ENCODE measurements at regions not wholly inside any gene's neighbourhood (a gene's known extent, or its start where the extent isn't known, plus 50 kb on each side); places are given as distances from the start of the nearest gene placed in this dataset.

DNA sequence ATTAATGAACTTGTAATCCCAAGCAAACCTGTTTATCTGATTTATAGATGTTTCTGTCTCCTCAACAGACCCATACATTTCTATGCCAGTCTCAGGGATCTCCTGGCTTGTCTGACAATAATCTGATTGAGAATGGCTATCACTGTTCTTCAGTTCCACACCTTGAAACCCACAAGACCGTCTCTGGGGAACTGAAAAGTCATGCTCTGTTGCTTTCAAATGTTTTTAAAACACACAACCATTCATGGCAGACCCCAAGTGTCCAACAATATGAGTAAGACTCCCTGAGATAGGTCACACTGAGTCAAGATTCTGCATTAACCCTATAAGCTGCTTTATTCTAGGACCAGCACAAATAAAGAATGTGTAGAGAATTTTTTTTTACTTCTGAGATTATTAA lies 611.2 kb upstream of the PLXNA2 start:
- H3K4me3 ChIP-seq (ENCODE audit: low read depth, low read length): no peak overlapping the region
- no peak for DNase-seq (ENCODE audit: low read depth in 4 of 6, low spot score in 6 of 6)
- H3K9me3 ChIP-seq (ENCODE audit: control insufficient read depth, insufficient read depth, low read length): no peaks in the 10 kb centered on the region
- no peaks in the 10 kb centered on the region for H3K4me1 ChIP-seq (ENCODE audit: control insufficient read depth, insufficient read depth, low read length)
- H3K36me3 ChIP-seq (ENCODE audit: control insufficient read depth, insufficient read depth, low read length): no peaks in the 10 kb centered on the region
- 60% methylated on average over 1 of the region's 1 CpG for WGBS (ENCODE audit: insufficient coverage)
- no peaks in the 10 kb centered on the region for H3K27me3 ChIP-seq (ENCODE audit: control insufficient read depth, insufficient read depth, low read length)
- no peak overlapping the region for H3K27ac ChIP-seq (ENCODE audit: low read depth, low read length)

DNA sequence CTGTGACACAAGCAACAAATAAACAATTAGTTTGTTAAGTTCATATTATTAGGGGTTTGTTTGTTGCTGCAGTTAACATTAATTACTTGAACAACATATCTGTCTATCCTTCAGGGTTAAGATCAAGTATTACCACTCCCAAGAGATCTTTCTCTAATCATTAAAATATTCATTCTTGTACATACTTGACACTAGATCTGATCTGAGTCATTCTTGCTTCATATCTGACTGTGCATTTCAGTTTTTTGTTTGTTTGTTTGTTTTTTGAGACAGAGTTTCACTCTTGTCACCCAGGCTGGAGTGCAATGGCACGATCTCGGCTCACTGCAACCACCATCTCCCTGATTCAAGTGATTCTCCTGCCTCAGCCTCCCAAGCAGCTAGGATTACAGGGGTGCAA lies 613.3 kb upstream of the PLXNA2 start:
- WGBS (ENCODE audit: insufficient coverage): no CpG with 5 or more reads among the region's 2 CpGs
- Histone ChIP-seq H3K9me3 (ENCODE audit: control insufficient read depth, insufficient read depth, low read length) (no peaks in the 10 kb centered on the region), H3K4me3 (ENCODE audit: low read depth, low read length) (no peak overlapping the region), H3K27ac (ENCODE audit: low read depth, low read length) (no peak overlapping the region), H3K36me3 (ENCODE audit: control insufficient read depth, insufficient read depth, low read length) (no peaks in the 10 kb centered on the region), H3K27me3 (ENCODE audit: control insufficient read depth, insufficient read depth, low read length) (no peaks in the 10 kb centered on the region), H3K4me1 (ENCODE audit: control insufficient read depth, insufficient read depth, low read length) (no peaks in the 10 kb centered on the region)
- no peak for DNase-seq (ENCODE audit: low read depth in 4 of 6, low spot score in 6 of 6)

GRCh38 chr1:208858738-208859137 lies 614.6 kb upstream of the PLXNA2 start:
- WGBS (ENCODE audit: insufficient coverage): 93% methylated on average over 4 of the region's 5 CpGs
- Histone ChIP-seq H3K4me3 (ENCODE audit: low read depth, low read length) (no peak overlapping the region), H3K27ac (ENCODE audit: low read depth, low read length) (no peak overlapping the region), H3K9me3 (ENCODE audit: control insufficient read depth, insufficient read depth, low read length) (no peaks in the 10 kb centered on the region), H3K36me3 (ENCODE audit: control insufficient read depth, insufficient read depth, low read length) (no peaks in the 10 kb centered on the region), H3K4me1 (ENCODE audit: control insufficient read depth, insufficient read depth, low read length) (no peaks in the 10 kb centered on the region), H3K27me3 (ENCODE audit: control insufficient read depth, insufficient read depth, low read length) (no peaks in the 10 kb centered on the region)
- no peak for DNase-seq (ENCODE audit: low read depth in 4 of 6, low spot score in 6 of 6)

GRCh38 chr1:208864366-208864965 lies 620.3 kb upstream of the PLXNA2 start:
- no peak overlapping the region for H3K4me3 ChIP-seq (ENCODE audit: low read depth, low read length)
- no peaks in the 10 kb centered on the region for H3K4me1 ChIP-seq (ENCODE audit: control insufficient read depth, insufficient read depth, low read length)
- H3K9me3 ChIP-seq (ENCODE audit: control insufficient read depth, insufficient read depth, low read length): no peaks in the 10 kb centered on the region
- no peak for DNase-seq (ENCODE audit: low read depth in 4 of 6, low spot score in 6 of 6)
- no peaks in the 10 kb centered on the region for H3K36me3 ChIP-seq (ENCODE audit: control insufficient read depth, insufficient read depth, low read length)
- WGBS (ENCODE audit: insufficient coverage): no CpG with 5 or more reads among the region's 1 CpG
- no peak overlapping the region for H3K27ac ChIP-seq (ENCODE audit: low read depth, low read length)
- H3K27me3 ChIP-seq (ENCODE audit: control insufficient read depth, insufficient read depth, low read length): no peaks in the 10 kb centered on the region

DNA sequence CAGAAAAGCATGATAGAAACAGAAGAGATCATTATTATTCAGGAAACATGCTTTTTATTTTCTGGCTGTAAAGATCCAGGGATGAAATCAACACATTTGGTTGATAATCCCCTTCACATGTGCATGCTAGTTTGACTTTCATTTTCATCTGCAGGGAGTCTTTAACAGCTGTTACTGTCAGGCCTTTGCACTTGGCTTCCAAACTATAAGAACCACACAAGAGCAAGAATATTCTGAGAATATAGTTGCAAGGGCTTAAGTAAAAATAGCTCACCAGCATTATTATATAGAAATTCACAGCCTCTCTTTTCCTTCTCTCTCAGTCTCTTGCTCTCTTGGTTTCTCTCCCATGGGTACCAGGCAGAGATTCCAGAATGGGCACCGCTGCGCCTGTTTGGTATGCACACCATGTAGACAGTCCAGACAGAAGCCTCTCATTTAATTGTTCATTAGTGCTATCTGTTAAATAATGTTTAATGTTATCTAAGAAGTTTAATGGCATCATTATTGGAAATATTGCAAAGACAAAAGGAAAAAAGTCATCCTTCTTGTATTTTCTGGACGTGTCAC lies 622.3 kb upstream of the PLXNA2 start:
- DNase-seq (ENCODE audit: low read depth in 4 of 6, low spot score in 6 of 6): peak in 2 of 6 donors; percentile 33 to 58
- Histone ChIP-seq H3K4me3 (ENCODE audit: low read depth, low read length) (no peak overlapping the region), H3K4me1 (ENCODE audit: control insufficient read depth, insufficient read depth, low read length) (no peaks in the 10 kb centered on the region), H3K27me3 (ENCODE audit: control insufficient read depth, insufficient read depth, low read length) (no peaks in the 10 kb centered on the region), H3K9me3 (ENCODE audit: control insufficient read depth, insufficient read depth, low read length) (no peaks in the 10 kb centered on the region), H3K27ac (ENCODE audit: low read depth, low read length) (no peak overlapping the region), H3K36me3 (ENCODE audit: control insufficient read depth, insufficient read depth, low read length) (no peaks in the 10 kb centered on the region)
- 63% methylated on average over 1 of the region's 3 CpGs for WGBS (ENCODE audit: insufficient coverage)

DNA sequence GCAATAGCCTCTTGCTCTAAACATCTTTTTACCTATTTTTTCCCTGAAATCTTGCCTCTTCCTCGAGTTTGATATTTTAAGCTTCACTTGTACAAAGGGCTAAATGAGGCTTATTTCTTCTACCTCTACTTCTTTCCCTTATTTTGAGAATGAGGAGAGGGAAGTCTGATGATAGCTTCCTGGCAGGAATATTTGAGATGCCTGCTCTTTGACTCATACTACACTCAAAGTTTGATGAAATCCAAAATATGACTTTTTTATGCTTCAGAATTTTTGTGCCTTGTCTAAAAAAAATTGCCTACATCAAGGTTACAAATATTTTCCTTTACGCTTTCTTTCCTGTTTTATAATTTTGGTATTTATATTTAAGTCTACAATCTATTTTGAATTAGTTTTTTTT lies 624.4 kb upstream of the PLXNA2 start:
- Histone ChIP-seq H3K4me1 (ENCODE audit: control insufficient read depth, insufficient read depth, low read length) (no peaks in the 10 kb centered on the region), H3K36me3 (ENCODE audit: control insufficient read depth, insufficient read depth, low read length) (no peaks in the 10 kb centered on the region), H3K27me3 (ENCODE audit: control insufficient read depth, insufficient read depth, low read length) (no peaks in the 10 kb centered on the region), H3K4me3 (ENCODE audit: low read depth, low read length) (no peak overlapping the region), H3K27ac (ENCODE audit: low read depth, low read length) (no peak overlapping the region), H3K9me3 (ENCODE audit: control insufficient read depth, insufficient read depth, low read length) (no peaks in the 10 kb centered on the region)
- WGBS (ENCODE audit: insufficient coverage): no CpG with 5 or more reads among the region's 2 CpGs
- DNase-seq (ENCODE audit: low read depth in 4 of 6, low spot score in 6 of 6): no peak

DNA sequence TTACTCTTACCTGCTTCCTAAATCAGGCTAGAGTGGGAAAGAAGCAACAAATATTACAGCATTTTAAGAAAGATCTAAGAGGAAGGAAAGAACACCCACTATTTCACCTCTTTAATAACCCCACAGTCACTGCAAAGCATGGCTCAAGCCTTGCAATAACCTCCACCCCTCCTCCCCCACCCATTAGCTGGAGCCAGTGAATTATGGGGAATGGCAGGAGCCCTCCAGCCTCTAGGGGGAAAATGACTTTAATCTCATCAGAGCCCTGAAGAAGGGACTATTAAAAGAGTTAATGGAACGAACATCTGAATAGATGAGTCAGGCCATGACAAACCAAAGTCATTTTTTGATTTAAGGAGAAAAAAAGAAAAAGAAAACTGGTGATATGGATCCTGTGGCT lies 630.7 kb upstream of the PLXNA2 start:
- no peak overlapping the region for H3K27ac ChIP-seq (ENCODE audit: low read depth, low read length)
- no peaks in the 10 kb centered on the region for H3K36me3 ChIP-seq (ENCODE audit: control insufficient read depth, insufficient read depth, low read length)
- no peak for DNase-seq (ENCODE audit: low read depth in 4 of 6, low spot score in 6 of 6)
- no peaks in the 10 kb centered on the region for H3K27me3 ChIP-seq (ENCODE audit: control insufficient read depth, insufficient read depth, low read length)
- no peak overlapping the region for H3K4me3 ChIP-seq (ENCODE audit: low read depth, low read length)
- no peaks in the 10 kb centered on the region for H3K4me1 ChIP-seq (ENCODE audit: control insufficient read depth, insufficient read depth, low read length)
- H3K9me3 ChIP-seq (ENCODE audit: control insufficient read depth, insufficient read depth, low read length): no peaks in the 10 kb centered on the region
- WGBS (ENCODE audit: insufficient coverage): 64% methylated on average over 1 of the region's 1 CpG

- WGBS (ENCODE audit: insufficient coverage): no CpG with 5 or more reads among the region's 3 CpGs
These were observed 634.8 kb upstream of the PLXNA2 start for GRCh38 chr1:208879022-208879421.

DNA sequence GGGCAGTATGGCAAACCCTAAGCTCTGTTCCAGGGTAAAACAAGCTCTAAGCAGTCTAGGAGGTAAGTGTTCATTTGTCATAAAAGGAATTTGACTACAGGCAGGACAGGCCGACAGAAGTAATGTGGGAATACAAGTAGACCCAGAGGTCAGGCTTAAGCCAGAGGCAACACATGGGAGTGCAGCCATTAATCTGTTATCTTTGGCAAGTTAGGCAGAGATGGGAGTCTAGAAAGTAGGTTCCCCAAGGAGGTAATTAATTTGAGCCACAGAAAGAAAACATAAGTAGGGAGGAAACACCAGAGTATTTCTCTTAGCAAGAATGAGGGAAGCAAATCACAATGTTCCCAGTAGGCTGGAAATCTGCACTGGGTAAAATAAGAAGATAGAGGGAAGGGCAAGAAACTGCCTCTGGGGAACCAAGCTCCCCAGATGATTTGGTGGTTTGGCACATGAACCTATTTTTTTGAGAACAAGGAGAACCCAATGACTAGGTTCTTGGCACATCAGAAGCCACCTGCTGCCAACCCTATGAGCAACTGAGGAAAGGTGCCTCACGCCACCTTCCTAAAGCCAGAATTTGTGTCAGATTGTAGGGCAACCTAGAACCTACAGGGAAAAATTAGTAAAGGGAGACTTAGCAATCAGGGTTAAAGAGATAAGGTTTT lies 636.4 kb upstream of the PLXNA2 start:
- H3K36me3 ChIP-seq (ENCODE audit: control insufficient read depth, insufficient read depth, low read length): no peaks in the 10 kb centered on the region
- H3K4me3 ChIP-seq (ENCODE audit: low read depth, low read length): no peak overlapping the region
- 50% methylated on average over 1 of the region's 2 CpGs for WGBS (ENCODE audit: insufficient coverage)
- H3K27ac ChIP-seq (ENCODE audit: low read depth, low read length): no peak overlapping the region
- DNase-seq (ENCODE audit: low read depth in 4 of 6, low spot score in 6 of 6): peak in 1 of 6 donors; percentile 65
- H3K27me3 ChIP-seq (ENCODE audit: control insufficient read depth, insufficient read depth, low read length): no peaks in the 10 kb centered on the region
- no peaks in the 10 kb centered on the region for H3K9me3 ChIP-seq (ENCODE audit: control insufficient read depth, insufficient read depth, low read length)
- no peaks in the 10 kb centered on the region for H3K4me1 ChIP-seq (ENCODE audit: control insufficient read depth, insufficient read depth, low read length)

More at GRCh38 chr1:208879022-208879421, 634.8 kb upstream of the PLXNA2 start:
- H3K9me3 ChIP-seq (ENCODE audit: control insufficient read depth, insufficient read depth, low read length): no peaks in the 10 kb centered on the region
- H3K27me3 ChIP-seq (ENCODE audit: control insufficient read depth, insufficient read depth, low read length): no peaks in the 10 kb centered on the region
- DNase-seq (ENCODE audit: low read depth in 4 of 6, low spot score in 6 of 6): peak in 1 of 6 donors; percentile 71
- no peaks in the 10 kb centered on the region for H3K4me1 ChIP-seq (ENCODE audit: control insufficient read depth, insufficient read depth, low read length)
- no peaks in the 10 kb centered on the region for H3K36me3 ChIP-seq (ENCODE audit: control insufficient read depth, insufficient read depth, low read length)
- no peak overlapping the region for H3K27ac ChIP-seq (ENCODE audit: low read depth, low read length)
- H3K4me3 ChIP-seq (ENCODE audit: low read depth, low read length): no peak overlapping the region

GRCh38 chr1:208885060-208885459 lies 640.9 kb upstream of the PLXNA2 start:
- no peaks in the 10 kb centered on the region for H3K4me1 ChIP-seq (ENCODE audit: control insufficient read depth, insufficient read depth, low read length)
- no peak for DNase-seq (ENCODE audit: low read depth in 4 of 6, low spot score in 6 of 6)
- no peaks in the 10 kb centered on the region for H3K36me3 ChIP-seq (ENCODE audit: control insufficient read depth, insufficient read depth, low read length)
- WGBS (ENCODE audit: insufficient coverage): no CpG with 5 or more reads among the region's 1 CpG
- no peaks in the 10 kb centered on the region for H3K27me3 ChIP-seq (ENCODE audit: control insufficient read depth, insufficient read depth, low read length)
- H3K4me3 ChIP-seq (ENCODE audit: low read depth, low read length): no peak overlapping the region
- H3K27ac ChIP-seq (ENCODE audit: low read depth, low read length): no peak overlapping the region
- no peaks in the 10 kb centered on the region for H3K9me3 ChIP-seq (ENCODE audit: control insufficient read depth, insufficient read depth, low read length)
